HG02642 (cell line): ENCODE measurements at regions not wholly inside any gene's neighbourhood (a gene's known extent, or its start where the extent isn't known, plus 50 kb on each side); places are given as distances from the start of the nearest gene placed in this dataset.
"Not testable (repeated sequence)": the region's sequence is repeated elsewhere in the genome, so short reads cannot be mapped to it uniquely, and the experiment has no call there.

Experiments used
- ATAC-seq: cut with Tn5 transposase; IDR thresholded peaks from one replicate; pipeline ENCODE4 v1.9.1; 2021; ENCODE audit warnings: mild to moderate bottlenecking; ENCODE audit not compliant: unreplicated experiment, poor library complexity

DNA sequence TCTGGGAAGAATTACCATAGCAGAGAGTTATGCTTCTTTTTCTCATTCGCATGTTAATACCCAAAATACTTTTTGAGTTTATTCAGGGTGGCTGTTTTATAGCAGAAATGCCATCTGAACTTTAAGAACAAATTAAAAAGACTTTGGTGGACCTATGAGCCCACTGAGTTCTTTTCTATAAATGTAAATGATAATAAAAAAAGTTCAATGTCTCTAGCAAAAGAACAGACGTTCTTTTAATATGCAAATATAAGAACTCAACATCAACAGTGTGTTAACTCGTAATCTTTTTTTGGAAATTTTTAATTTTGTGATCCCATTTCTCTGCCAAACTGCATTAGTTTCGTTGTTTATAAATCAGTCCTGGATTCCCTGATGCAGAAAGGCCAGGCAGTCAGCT, 1283.0 kb upstream of the NUDT12 start:
- no peak for ATAC-seq

GRCh38 chr5:104843822-104844221, 1281.2 kb upstream of the NUDT12 start:
- no peak for ATAC-seq

GRCh38 chr5:104840284-104840683, 1277.7 kb upstream of the NUDT12 start:
- no peak for ATAC-seq

GRCh38 chr5:104831515-104831914, 1268.9 kb upstream of the NUDT12 start:
- not testable (repeated sequence) for ATAC-seq

DNA sequence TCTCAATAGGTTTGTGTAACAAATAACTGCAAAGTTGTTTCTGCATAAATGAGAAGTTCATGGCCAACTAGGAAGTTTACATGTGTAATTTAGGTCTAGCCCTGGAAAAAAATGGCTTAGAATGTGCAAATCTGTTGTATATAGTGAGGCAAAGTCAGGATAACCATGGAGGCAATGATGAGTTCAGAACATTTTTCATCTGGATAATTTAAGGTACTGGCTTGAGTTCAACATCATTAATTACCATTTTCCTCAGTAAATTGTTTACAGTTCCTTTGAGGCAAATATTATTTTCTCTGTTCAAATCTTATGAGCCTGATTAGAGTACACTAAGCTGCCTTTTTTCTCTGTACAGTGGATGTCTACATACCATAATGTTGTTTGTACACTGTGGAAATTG, 1259.0 kb upstream of the NUDT12 start:
- no peak for ATAC-seq

DNA sequence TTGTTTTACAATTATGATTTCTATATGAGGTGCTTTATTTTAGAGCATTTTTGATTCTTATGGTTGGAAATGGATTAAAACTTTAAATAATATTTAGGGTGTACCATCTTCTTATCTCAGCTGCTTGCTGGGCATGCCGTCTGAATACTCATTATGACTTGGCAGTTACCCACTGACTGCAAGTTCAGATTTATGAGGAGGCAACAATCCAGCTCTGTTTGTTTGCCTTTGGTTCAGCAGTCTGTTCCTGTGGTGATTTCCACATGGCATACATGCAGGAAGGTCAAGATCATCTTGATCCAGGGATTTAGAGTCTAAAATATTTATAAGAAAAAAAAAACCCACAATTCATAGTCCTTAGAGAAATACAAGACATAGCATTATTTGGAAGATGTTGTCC, 1254.5 kb upstream of the NUDT12 start:
- ATAC-seq = no peak

- no peak for ATAC-seq
These were observed 1252.6 kb upstream of the NUDT12 start for GRCh38 chr5:104815212-104815611.

- no peak for ATAC-seq
These were observed 1238.0 kb upstream of the NUDT12 start for GRCh38 chr5:104800440-104801048.

DNA sequence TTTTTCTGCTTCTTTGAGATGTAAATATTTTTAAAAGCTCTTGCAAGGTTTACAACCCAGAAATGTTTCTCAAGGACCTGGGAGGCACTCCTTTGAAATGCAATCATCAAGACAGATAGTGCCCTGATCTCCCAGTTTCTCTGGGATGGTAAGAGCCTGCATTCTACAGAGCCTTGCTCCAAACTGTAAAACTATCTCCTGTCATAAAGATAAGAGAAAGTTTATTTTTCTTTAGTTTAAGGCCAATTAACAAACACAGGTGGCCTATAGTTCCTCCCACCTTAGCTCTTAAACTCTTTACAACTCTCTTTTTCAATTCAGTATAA, 1231.1 kb upstream of the NUDT12 start:
- no peak for ATAC-seq

- ATAC-seq = no peak
These were observed 1230.6 kb upstream of the NUDT12 start for GRCh38 chr5:104793031-104793754.

DNA sequence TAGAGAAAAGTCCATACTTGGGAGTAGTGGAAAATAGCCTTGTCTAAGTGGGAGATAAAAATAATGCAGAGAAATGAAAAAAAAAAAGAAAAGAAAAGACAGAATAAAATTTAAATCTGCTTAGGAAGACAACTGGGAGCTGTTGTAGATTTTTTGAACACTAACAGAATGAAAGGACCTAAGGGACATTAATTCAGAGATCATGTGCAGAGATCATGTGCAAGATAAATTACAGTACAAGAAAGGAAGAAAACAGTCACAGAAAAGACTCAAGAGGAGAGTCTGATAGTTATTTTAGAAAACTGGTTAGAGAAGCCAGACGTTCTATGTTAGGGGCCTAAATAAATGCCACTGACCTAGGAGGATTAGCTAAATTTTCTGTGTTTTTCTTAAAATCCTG, 1226.8 kb upstream of the NUDT12 start:
- no peak for ATAC-seq

DNA sequence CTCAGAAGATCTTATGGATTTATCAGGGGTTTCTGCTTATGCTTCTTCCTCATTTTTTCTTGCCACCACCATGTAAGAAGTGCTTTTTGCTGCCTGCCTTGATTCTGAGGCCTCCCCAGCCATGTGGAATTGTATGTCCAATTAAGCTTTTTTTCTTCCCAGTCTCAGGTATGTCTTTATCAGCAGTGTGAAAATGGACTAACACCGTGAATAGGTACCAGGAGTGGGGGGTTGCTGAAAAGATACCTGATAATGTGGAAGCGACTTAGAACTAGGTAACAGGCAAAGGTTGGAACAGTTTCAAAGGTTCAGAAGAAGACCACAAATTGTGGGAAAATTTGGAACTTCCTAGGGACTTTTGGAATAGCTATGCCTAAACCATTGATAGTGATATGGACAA, 1222.5 kb upstream of the NUDT12 start:
- ATAC-seq = no peak

DNA sequence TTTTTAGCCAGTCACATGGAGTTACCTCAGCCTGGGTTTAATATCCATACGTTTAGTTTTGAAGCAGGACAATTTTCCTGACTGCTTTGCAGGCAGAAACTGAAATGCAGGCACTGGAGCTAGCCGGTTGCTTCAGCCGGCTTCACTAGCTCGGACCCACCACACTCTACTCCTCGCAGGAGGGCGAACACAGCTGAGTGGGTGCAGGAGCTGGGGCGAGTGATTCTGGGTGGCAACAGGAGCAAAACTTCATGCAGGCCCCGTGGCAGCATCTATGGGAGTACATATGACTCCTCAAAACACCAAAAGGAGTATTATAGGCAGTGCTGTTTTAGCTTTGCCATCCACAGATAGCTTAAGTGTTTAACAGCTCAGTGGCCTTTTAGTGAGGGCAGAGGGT, 1211.8 kb upstream of the NUDT12 start:
- ATAC-seq = no peak

GRCh38 chr5:104764197-104764596, 1201.6 kb upstream of the NUDT12 start:
- no peak for ATAC-seq

DNA sequence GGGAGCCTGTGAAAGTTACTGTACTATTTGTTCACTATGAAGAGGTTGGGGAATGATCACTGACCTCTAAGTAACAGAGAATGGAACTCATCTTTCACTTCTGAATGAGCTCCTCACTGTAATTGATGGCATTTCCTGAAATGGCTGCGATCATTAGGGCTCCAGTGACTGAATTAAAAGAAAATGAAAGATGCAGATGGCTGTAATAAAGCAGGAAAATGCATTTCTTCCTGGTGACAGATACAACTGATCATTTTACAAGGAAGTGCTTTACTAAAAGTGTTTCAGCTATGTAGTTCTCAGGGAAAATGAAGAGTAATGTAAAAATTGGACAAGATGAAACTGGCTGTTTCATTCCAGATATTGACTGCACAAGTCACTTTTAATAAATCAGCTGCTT, 1200.6 kb upstream of the NUDT12 start:
- no peak for ATAC-seq

- ATAC-seq = no peak
These were observed 1195.3 kb upstream of the NUDT12 start for GRCh38 chr5:104757915-104758314.

- ATAC-seq = no peak
These were observed 1193.2 kb upstream of the NUDT12 start for GRCh38 chr5:104755806-104756205.

DNA sequence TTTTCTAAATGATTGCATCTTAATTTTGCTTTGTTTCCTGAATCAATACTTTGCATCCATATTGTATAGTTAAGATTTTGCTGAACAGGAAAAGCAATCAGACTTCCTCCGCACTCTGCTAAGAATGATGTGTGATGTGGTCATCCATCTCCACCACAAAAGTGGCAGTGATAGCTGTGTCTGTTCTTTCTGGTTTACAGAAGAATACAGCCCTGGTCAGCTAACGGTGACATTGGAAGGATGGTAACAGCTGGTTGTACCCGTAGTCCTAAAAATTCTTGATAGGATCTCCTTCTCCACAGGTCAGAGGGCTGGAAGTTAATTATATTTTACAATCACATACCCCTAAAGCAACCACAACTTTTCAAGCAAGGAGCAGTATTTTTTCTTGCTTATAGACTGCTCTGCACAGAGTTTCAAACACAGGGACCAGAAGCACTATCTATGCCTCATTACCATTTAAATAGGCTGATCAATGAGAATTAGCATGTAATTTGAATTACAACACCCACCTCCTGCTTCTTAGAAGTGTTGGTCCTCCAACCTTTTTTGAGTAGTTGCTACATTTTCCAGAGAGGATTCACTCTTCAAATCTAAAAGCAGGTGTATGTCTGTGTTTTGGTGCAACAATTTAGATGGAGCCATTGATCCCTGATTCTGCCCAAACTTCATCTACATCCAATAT, 1191.9 kb upstream of the NUDT12 start:
- no peak for ATAC-seq

DNA sequence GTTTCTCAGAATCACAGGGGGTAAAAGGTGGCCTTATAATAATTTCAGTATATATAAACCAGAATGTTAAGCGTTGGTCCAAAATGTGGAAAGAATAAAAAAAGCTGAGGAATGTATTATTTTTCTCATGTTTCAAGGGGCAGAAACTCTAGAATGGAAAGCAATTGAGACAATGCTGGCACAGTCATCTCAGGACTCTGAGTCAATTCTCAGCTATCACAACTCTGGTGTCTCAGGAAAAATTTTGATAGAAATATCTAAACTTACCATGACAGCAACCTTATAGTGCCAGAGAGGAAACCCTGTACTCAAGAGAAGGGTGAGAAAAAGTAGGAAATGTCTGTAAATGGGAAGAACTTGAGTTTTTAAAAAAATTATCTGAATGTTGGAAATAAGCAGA, 1189.4 kb upstream of the NUDT12 start:
- ATAC-seq = no peak

- no peak for ATAC-seq
These were observed 1177.3 kb upstream of the NUDT12 start for GRCh38 chr5:104739905-104740304.

DNA sequence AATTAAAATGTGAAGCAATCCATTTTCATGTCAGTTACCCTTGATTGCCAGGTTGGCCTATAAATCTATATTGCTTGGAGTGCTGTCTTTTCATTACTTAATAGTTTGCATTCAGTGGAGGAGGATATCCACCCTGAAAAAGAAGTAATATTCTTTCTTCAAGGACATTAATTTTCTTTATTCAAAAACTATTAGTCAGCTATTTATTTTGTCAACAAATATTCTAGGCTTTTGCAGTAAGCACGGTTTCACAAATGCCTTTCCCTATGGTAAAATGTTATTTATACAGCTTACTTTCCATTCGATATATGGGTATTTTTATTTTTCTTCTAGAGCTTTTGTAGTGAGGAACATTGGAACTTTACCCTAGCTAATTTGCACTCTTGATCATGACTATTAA, 1176.9 kb upstream of the NUDT12 start:
- no peak for ATAC-seq

GRCh38 chr5:104736073-104736472, 1173.5 kb upstream of the NUDT12 start:
- ATAC-seq = no peak
